Large intestine (tissue), 3 donors: ENCODE measurements at regions not wholly inside any gene's neighbourhood (a gene's known extent, or its start where the extent isn't known, plus 50 kb on each side); places are given as distances from the start of the nearest gene placed in this dataset.

Experiments used
- DNase-seq, 2 donors: peaks; one replicate each; pipeline versions ENCODE4 v3.0.0 to v3.0.0-alpha.2; 2013
- H3K27ac ChIP-seq: one replicate; pipeline ENCODE4 v1.5.1; 2013; ENCODE audit warnings: low read length
- H3K27me3 ChIP-seq: 2 replicates; pipeline ENCODE4 v1.6.1; 2013; ENCODE audit warnings: low read length; ENCODE audit not compliant: control insufficient read depth, insufficient read depth
- H3K36me3 ChIP-seq: 2 replicates; pipeline ENCODE4 v1.6.1; 2013; ENCODE audit warnings: low read length; ENCODE audit not compliant: control insufficient read depth, insufficient read depth
- H3K4me1 ChIP-seq: one replicate; pipeline ENCODE4 v1.6.1; 2013; ENCODE audit warnings: low read length; ENCODE audit not compliant: control insufficient read depth, insufficient read depth
- H3K4me3 ChIP-seq: one replicate; pipeline ENCODE4 v1.5.1; 2013; ENCODE audit warnings: low read length
- H3K9me3 ChIP-seq: one replicate; pipeline ENCODE4 v1.6.1; 2013; ENCODE audit warnings: mild to moderate bottlenecking, low read depth, low read length, moderate library complexity; ENCODE audit not compliant: control insufficient read depth
- WGBS: methylation state at CpG from one replicate; pipeline ENCODE4 v1.1.5; 2013; ENCODE audit warnings: low lambda C conversion rate; ENCODE audit not compliant: insufficient coverage; 5-methylcytosine and 5-hydroxymethylcytosine counted together

- DNase-seq = no peak
- Histone ChIP-seq H3K27ac (no peak overlapping the region), H3K4me3 (no peak overlapping the region), H3K4me1 (no peaks in the 10 kb centered on the region), H3K9me3 (no peaks in the 10 kb centered on the region), H3K36me3 (no peaks in the 10 kb centered on the region), H3K27me3 (no peaks in the 10 kb centered on the region)
- WGBS = no CpG with 5 or more reads among the region's 3 CpGs
Measured at GRCh38 chr12:126582231-126582630, 1517.0 kb downstream of the AACS start.

- no peak overlapping the region for H3K4me3 ChIP-seq
- no peaks in the 10 kb centered on the region for H3K4me1 ChIP-seq
- 62% methylated on average over 2 of the region's 8 CpGs for WGBS
- H3K27ac ChIP-seq = no peak overlapping the region
- no peaks in the 10 kb centered on the region for H3K27me3 ChIP-seq
- no peak for DNase-seq
- H3K9me3 ChIP-seq = no peaks in the 10 kb centered on the region
- no peaks in the 10 kb centered on the region for H3K36me3 ChIP-seq
Measured at GRCh38 chr12:126588586-126589249, 1523.5 kb downstream of the AACS start.

- no peaks in the 10 kb centered on the region for H3K4me1 ChIP-seq
- no peak overlapping the region for H3K4me3 ChIP-seq
- no peak overlapping the region for H3K27ac ChIP-seq
- no peaks in the 10 kb centered on the region for H3K27me3 ChIP-seq
- H3K9me3 ChIP-seq = no peaks in the 10 kb centered on the region
- no peak for DNase-seq
- 20% methylated on average over 1 of the region's 2 CpGs for WGBS
- no peaks in the 10 kb centered on the region for H3K36me3 ChIP-seq
Measured at GRCh38 chr12:126591533-126591932, 1526.3 kb downstream of the AACS start.

- no peaks in the 10 kb centered on the region for H3K4me1 ChIP-seq
- H3K27me3 ChIP-seq = no peaks in the 10 kb centered on the region
- H3K9me3 ChIP-seq = no peaks in the 10 kb centered on the region
- DNase-seq = no peak
- no peaks in the 10 kb centered on the region for H3K36me3 ChIP-seq
- H3K4me3 ChIP-seq = no peak overlapping the region
- WGBS = no CpG with 5 or more reads among the region's 5 CpGs
- no peak overlapping the region for H3K27ac ChIP-seq
Measured at GRCh38 chr12:126601184-126602170, 1536.2 kb downstream of the AACS start.

- H3K36me3 ChIP-seq = no peaks in the 10 kb centered on the region
- no peak overlapping the region for H3K27ac ChIP-seq
- H3K27me3 ChIP-seq = no peaks in the 10 kb centered on the region
- no peak overlapping the region for H3K4me3 ChIP-seq
- WGBS = 94% methylated on average over 3 of the region's 7 CpGs
- no peaks in the 10 kb centered on the region for H3K4me1 ChIP-seq
- H3K9me3 ChIP-seq = no peaks in the 10 kb centered on the region
- no peak for DNase-seq
Measured at GRCh38 chr12:126602612-126603011, 1537.4 kb downstream of the AACS start.

GRCh38 chr12:126607157-126607556 is 1541.9 kb downstream of the AACS start:
- Histone ChIP-seq H3K27ac (no peak overlapping the region), H3K4me3 (no peak overlapping the region), H3K4me1 (no peaks in the 10 kb centered on the region), H3K9me3 (no peaks in the 10 kb centered on the region), H3K36me3 (no peaks in the 10 kb centered on the region), H3K27me3 (no peaks in the 10 kb centered on the region)
- no peak for DNase-seq
- WGBS = 100% methylated on average over 1 of the region's 1 CpG

GRCh38 chr12:126607867-126608266 is 1542.6 kb downstream of the AACS start:
- no CpG with 5 or more reads among the region's 1 CpG for WGBS

GRCh38 chr12:126608607-126609175 is 1543.5 kb downstream of the AACS start:
- Histone ChIP-seq H3K36me3 (no peaks in the 10 kb centered on the region), H3K9me3 (no peaks in the 10 kb centered on the region), H3K4me3 (no peak overlapping the region), H3K27ac (no peak overlapping the region), H3K4me1 (no peaks in the 10 kb centered on the region), H3K27me3 (no peaks in the 10 kb centered on the region)
- no CpG with 5 or more reads among the region's 2 CpGs for WGBS
- no peak for DNase-seq

More at GRCh38 chr12:126607867-126608266, 1542.6 kb downstream of the AACS start:
- DNase-seq = no peak
- H3K27me3 ChIP-seq = no peaks in the 10 kb centered on the region
- no peaks in the 10 kb centered on the region for H3K9me3 ChIP-seq
- H3K36me3 ChIP-seq = no peaks in the 10 kb centered on the region
- H3K27ac ChIP-seq = no peak overlapping the region
- no peak overlapping the region for H3K4me3 ChIP-seq
- no peaks in the 10 kb centered on the region for H3K4me1 ChIP-seq

- DNase-seq = no peak
- no CpG with 5 or more reads among the region's 16 CpGs for WGBS
- Histone ChIP-seq H3K27ac (no peak overlapping the region), H3K36me3 (no peaks in the 10 kb centered on the region), H3K9me3 (peaks cover 4% of the 10 kb centered on the region), H3K4me3 (no peak overlapping the region), H3K27me3 (no peaks in the 10 kb centered on the region), H3K4me1 (no peaks in the 10 kb centered on the region)
Measured at GRCh38 chr12:126616441-126616840, 1551.2 kb downstream of the AACS start.

- Histone ChIP-seq H3K36me3 (no peaks in the 10 kb centered on the region), H3K27me3 (no peaks in the 10 kb centered on the region), H3K27ac (no peak overlapping the region), H3K9me3 (peaks cover 4% of the 10 kb centered on the region), H3K4me3 (no peak overlapping the region), H3K4me1 (no peaks in the 10 kb centered on the region)
- DNase-seq = no peak
- no CpG with 5 or more reads among the region's 5 CpGs for WGBS
Measured at GRCh38 chr12:126617312-126617711, 1552.1 kb downstream of the AACS start.
